Suppressor macrophage (primary cell): ENCODE measurements at regions not wholly inside any gene's neighbourhood (a gene's known extent, or its start where the extent isn't known, plus 50 kb on each side); places are given as distances from the start of the nearest gene placed in this dataset.
"Not testable (repeated sequence)": the region's sequence is repeated elsewhere in the genome, so short reads cannot be mapped to it uniquely, and the experiment has no call there.

ENCODE experiments used
- DNase-seq, 4 experiments: peaks; one replicate each; pipeline ENCODE4 v3.0.0-alpha.2; 2020 to 2022

DNA sequence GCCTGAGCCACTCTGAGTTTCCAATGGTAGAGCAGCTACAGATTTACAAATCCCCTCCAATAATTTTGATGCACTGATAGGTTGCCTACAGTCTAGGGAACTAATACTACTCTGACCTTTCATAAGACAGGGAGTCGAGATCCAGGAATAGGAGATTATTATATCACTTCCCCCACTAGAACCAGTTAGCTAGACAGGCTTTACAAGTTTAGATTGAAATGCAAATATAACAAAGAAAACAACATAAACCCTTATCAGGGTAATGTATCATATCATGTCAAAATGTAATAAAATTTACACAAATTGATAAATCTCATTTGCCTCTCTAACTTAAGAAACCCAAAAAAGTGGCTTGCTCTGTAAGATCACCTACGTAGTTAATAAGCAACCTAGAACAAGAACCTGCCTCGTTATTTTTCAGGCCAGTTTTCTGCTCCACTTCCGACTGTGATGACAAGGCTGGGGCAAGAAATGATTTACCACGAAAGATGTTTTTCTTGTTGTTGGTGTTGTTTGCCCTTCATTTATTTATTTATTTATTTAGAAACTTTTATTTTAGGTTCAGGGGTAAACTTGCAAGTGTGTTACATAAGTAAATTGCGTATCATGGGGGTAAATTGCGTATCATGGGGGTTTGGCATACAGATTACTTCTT, 504.2 kb upstream of the ID4 start:
- DNase-seq, result no peak

DNA sequence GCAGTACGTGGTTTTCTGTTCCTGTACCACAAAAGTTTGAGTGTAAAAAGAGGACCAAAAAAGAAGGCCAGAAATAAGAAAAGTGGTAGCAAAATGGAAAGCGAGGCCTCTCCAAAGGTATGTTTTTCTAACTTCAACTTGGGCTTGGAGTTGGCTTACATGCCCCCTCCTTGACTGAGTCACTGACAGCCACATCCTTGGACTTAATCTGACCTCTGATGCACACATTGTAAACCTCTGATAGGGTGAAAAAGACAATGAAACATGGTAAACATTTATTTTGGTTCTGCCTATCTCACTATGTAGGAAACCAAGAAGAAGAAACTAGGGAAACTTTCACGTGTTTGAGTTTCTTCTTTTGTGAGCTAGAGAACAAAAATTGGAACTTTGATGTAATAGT, 503.2 kb upstream of the ID4 start:
- DNase-seq, result no peak

DNA sequence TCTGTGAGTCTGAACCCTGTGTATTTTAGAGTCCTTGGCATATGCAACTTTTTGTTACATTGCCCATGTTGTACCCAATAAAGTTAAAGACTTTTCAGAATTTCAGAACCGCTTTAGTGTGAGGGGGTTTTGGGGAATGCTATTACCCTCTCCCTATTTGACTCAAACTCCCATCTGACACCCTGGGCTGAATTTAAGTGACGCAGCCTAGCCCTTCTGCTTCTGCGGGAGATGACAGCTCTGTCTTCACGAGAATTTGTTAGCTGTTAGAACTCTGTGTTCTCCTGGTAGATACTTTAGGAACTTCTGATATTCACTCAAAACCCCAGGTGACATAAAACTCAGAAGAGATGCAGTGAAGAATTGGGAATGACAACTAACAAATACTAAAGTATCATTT, 500.6 kb upstream of the ID4 start:
- no peak for DNase-seq

DNA sequence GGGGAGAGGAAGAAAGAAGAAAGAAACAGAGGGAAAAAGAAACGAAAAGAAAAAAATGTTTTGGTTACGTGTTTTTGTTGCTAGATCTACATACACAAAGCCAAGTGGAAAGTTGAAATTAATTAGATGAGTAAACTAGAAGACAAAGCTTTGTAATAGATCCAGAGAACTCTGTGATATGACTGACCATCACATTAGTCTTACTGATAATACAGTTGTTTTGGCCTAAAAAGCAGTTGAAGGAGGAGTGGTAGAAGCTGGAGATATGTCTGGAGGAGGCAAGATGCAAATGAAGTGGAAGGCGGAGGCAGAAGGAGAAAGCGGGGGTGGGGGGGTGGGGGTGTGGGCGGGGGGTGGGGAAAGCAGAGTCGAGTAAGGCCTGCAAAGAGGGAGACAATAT, 500.1 kb upstream of the ID4 start:
- no peak for DNase-seq

DNA sequence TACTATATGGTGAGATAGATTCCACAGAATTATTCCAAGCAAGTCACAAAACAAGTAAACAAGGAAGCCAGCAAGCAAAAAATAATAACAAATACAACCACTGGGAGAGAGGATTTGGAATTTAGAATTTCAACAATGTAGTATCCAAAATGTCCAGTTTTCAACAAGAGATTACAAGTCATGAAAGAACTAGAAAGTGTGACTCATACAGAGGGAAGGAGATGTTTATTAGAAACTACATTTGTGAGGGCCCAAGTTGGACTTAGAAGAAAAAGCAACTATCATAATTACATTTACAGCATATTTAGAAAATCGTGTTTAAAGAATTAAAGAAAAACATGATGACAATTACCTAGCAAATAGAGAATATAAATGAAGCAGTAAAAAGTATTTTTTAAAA, 494.6 kb upstream of the ID4 start:
- no peak for DNase-seq

DNA sequence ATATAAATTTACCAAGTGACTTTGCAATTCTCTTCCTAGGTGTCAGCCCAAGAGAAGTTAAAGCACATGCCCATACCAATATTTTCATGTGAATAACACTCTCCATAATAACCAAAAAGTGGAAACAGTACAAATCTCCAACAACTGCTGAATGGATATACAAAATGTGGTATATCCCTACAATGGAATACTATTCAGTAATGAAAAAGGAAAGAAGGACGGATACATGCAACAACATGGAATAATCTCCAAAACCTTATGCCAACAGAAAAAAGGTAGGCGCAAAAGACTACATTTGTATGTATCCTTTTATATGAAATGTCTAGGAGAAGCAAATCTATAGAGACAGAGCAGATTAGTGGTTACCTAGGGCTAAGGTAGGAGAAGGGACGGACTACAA, 487.7 kb upstream of the ID4 start:
- no peak for DNase-seq

DNA sequence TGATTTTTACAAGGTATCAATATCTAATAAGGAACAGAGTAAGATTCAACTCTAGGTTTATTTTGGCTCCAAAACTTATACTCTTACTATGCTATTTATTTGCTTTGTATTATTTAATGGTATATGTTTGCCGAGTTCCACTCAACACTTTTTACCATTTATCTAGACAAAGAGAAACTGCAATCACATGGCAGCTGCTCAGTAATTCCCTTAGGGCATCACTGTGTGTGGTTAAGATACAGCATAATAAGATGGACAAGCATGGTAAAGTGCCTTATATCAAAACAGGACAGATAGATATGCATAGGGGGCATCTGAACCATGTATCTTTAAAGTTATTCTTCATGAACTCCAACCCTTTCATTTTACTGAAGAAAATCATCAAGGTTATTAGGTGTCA, 483.0 kb upstream of the ID4 start:
- DNase-seq, result no peak

DNA sequence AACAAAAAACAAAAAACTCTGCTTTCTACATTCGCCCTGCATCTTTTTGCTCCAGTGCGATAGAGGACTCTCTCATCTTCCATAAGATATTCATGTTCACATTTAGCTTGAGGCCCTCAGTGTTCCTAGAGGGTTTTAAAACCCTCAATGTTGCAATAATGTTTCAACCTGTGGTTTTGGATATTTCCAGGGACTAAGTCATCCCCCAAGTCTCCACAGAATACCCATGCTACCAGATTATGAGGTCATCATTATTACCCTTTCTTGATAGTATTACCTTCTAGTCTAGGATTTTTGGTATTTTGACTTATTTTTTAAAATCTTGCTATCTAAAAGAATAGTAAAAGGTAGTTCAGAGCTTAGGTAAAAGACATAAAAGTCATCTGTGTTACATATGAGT, 480.5 kb upstream of the ID4 start:
- DNase-seq, result no peak

DNA sequence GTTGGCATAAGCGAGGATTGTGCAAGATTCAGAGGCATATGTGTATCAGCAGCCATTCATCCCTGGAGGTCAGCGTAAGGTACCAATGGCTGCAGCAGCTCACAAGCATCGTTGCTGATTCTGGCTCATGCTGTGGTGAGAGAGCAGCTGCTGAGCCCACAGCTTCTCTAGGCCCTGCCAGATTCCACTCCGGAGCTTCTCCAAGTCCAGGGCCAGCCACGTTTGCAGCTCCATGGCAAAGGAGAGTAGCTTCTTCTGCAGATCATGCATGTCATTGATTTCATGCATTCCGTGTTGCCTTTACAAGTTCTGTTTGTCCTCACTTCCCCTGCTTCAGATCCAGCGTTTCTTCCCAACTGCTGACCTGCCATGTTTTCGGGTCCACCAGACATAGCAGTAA, 474.8 kb upstream of the ID4 start:
- no peak for DNase-seq

DNA sequence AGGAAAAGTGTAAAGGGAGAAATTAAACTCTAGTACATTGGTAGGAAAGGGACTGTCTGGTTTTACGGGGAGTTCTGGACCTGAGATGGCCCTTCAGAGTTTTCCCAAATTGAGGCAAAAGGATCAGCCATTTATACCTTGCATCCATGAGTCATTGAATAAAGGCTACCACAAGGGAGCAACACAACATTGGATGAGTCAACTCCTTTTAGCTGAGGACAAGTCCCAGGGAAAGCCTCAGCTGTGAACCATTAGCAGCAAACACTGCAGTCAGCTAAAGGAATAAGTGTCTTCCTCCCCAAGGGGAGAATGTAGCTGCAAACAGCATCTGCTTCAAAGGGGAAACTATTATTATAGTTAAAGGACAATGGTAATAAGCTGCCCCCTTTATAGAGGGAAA, 468.7 kb upstream of the ID4 start:
- no peak for DNase-seq

DNA sequence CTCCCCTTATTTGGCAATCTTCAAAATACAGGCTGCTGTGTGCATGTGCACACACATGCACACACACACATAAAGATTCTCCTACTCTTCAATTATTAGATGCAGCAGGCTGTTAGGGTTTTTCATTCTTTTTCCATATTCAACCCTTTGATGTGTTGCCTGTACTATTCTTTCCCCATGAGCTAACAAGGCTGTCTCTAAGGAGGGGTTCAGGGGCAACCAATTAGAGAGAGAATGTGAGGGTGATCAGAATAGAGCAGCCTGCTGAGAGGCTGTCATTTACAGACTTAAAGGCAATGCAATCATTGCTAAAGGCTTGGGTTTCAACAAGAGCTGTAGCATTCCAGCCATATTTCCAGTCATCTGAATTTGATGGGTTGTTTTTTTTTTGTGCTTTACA, 467.4 kb upstream of the ID4 start:
- DNase-seq, result no peak

DNA sequence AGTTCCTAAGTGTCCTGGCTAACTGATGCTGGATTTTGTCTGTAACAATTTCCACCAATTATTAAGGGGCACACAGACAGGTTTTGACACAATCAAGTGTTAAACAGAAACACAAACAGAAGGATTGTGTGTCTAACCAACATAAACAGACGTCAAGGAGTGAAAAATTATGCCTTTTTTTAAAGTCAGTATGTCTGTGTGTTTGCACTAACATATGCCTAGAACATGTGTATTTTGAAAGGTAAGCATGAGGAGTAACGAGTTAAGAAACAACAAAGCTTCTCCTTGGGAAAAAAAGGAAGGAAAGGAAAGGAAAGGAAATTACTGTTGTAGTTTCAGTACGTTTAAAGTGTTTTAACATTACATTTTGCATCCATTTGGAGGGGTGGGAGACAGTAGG, 466.3 kb upstream of the ID4 start:
- DNase-seq, result no peak

DNA sequence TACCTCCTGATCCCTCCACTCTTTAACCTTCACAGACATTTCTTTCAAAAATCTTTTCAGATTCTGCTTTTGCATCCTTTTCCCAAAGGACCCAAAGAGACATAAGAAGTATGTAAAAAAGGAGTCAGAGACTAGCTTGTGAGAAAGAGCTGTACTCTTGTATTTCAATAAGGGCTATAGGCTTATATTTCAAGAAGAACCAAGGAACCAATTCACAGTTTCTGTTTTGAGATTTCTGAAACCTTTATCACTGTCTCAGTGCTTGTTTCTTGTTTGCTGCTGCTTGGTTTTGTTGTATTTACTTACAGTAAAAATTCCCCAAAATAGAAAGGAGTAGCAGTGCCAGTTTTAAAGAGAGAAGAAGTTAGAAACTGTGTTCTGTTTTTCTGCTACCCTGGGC, 461.6 kb upstream of the ID4 start:
- no peak for DNase-seq

DNA sequence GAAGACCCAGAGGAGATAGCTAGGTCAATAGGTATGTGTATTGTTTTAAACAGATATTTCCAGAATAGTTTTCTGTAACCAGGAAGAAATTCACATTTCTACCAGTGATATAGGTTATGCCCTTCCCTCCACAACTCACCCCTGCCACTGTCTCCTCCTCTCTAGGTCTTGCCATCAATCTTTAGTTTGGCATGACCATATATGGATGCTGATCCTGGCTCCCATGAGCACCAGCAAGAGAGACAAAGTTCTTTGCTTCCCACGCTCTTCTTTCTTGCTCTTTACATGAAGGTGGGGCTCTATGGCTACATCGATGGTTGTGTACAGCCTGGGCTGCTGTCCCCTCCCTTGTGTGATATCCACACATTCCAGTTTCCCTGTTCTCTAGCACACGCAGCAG, 459.4 kb upstream of the ID4 start:
- DNase-seq, result no peak

DNA sequence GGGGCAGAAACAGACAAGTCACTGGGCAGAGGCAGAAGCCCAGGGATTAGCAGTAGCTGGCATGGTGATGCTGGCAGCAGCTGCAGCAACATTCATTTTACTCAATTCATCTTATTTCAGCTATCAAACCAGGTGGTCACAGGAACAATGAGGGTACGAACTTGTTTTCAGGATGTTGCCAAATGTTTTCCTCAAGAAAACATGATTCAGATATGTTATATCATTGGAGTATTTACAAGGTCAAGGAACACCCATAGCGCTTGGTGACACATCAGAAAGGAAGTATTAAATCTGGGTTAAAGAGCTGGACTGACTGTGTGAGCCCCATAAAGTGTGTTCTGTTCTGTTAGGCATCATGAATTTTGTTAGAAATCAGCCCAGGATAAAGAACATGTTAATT, 456.9 kb upstream of the ID4 start:
- no peak for DNase-seq

DNA sequence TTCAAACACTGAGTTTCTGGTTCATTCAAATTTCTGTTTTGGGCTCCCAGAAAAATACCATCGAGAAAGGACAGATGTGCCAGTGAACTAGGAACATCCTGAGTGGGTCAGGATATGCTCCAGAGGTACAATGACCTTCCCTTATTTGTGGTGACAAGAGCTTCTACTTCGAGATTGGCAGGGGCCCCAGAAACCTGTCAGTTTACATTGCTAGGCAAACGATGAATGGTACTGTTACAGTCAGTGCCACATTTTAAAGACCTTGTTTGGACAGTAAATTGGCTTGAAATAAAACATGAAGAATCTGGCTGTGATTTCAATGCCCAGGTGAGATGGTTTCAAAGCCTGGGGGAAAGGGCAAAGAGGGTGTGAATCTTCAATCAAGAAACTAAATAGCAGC, 454.5 kb upstream of the ID4 start:
- no peak for DNase-seq

DNA sequence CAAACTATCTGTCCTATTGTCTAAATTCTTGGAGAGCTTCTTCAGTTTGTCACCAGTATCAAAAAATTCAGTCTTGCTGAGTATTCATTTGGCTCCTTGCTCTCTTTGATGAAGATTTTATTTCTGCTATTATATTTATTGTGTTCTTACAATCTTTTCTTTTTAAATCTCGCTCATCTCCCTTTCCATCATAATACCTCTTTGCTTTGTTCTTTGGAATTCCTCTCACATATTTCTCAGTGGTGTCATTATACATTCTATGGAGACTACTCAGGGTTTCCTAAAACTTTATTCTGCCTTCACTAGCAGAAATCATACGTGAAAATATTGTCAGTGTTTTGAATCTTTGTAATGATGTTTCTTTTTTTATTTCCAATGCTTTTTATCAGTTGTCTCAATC, 445.2 kb upstream of the ID4 start:
- no peak for DNase-seq

DNA sequence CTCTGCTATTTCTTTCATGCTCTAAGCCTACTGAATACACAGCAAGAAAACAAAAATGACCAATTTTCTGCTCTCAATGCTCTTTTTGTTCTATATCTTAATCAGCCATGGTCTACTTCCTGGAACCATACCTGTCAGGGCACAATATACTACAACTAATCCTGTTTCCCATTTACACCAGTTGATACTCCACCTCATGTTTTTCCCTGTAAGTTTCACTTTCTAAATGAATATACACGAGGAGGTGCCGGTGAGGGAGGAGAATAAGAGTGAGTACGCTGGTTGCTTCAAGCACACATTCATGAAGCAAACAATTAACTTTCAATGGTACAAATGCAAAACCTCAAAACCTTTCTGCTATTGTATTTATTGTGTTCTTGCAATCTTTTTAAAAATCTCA, 443.1 kb upstream of the ID4 start:
- DNase-seq, result no peak

DNA sequence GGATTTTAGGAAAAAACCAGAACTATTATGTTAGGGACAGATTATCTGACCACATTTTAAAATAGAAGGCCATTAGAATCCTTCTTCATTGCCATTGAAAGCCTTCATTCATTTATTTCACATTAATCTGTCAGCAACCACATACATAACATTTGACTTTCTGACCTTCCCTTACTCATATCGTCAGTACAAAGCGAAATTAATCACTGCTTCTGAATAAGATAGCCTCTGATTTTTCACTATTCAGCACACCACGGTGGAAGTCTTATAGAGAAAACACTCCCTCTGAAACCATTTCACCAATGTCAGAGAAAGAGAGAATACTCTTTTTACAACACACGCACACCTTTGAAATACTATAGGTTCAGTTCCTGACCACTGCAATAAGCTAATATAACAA, 442.5 kb upstream of the ID4 start:
- DNase-seq, result no peak

DNA sequence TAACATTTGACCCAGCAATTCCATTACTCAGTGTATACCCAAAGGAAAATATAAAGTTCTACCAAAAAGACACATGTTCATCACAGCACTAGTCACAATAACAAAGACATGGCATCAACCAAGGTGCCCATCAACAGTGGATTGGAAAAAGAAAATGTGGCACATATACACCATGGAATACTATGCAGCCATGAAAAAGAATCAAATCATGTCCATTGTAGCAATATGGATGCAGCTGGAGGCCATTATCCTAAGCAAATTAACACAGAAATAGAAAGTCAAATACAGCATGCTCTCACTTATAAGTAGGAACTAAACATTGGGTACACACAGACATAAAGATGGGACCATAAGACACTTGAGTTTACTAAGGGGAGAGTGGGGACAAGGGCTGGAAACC, 441.9 kb upstream of the ID4 start:
- no peak for DNase-seq

DNA sequence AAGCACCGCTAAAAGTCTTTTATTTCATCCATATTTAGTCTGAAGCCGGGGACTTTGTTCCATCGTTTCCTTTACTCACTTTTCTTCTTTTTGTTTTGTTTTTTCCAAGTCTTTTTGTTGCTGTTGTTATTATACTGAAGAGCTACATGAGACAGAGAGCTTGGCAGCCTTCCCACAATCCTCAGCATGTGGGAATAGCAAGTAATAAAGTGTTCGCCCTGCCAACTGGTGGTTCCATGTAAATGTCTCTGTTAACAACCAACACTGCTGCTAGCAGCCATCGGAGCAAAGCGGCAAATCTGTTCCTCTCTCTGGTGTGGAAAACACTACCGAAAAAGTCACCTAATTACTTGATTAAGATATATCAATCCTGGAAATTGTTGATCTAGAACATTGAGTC, 437.8 kb upstream of the ID4 start:
- no peak for DNase-seq

DNA sequence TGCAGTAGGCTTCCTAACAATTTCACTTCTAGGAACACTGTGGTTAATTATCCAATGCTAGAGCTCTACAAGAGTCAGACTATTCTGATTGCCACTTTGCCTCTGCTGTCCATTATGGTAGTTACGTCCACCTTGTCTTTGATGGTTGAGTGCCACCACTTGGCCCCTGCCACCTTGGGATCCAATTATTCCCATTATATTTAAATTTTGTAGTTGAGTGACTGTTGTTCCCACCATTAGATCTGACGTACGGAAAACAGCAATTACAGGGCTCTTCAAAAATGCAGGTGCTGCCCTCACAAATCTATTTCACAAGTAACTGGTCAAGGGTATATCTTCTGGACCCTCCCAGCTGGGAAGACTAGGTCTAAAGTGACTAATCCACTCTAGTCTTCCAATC, 432.3 kb upstream of the ID4 start:
- DNase-seq, result not testable (repeated sequence)

DNA sequence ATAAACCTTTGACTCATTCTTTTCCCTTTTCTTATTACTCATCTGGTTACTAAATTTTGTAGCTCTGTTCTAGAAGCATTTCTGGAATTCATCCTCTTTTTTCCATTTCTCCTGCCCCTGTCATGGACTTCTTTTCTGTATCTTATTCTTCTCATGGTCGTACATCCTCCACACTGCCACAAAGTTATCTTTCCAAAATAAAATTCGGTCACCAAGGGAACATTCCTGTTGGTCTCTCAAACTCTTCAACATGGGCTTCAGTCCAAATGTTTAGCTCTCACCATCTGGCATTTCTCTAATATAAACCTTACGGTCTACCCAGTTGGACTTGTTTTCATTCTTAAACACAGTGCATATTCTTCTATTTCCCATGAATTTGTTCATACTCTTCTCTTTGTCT, 428.8 kb upstream of the ID4 start:
- no peak for DNase-seq

DNA sequence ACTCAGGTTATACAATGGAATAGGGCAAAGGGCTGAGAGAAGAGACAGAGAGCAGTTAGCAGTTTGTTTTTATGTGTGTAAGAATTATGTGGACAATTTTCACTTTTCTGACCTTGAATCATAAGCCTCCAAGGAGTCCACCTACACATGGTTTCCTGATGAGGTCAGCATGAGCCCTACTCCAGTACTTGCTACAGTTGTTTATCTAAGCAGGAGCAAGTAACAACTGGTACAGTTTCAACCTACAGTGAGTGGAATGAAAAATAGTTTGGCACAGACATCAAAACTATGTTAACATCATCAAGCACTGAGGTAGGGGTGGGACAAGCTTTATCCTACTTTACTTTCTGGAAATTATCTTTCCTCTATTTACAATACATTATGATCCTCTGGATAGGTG, 426.7 kb upstream of the ID4 start:
- no peak for DNase-seq

DNA sequence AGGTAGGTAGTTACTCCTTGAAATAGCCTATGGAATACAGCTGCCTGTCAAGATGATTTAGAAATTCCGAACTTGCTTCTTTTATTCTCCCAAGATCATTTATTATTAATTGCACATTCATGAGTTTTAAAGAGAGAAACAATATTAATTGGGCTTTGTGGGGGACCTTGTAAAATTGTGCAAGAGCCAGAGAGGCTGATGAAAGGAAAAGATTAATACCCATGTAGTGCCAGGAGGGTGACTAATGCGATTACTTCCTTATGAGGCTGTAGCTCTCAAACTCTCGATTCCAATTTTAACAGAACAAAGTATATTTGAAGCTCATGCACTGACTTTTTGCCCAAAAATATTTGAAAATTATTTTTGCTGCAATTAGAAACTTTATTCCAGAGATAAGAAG, 423.8 kb upstream of the ID4 start:
- DNase-seq, result no peak
